Left lung (tissue), 4 donors: ENCODE measurements at regions not wholly inside any gene's neighbourhood (a gene's known extent, or its start where the extent isn't known, plus 50 kb on each side); places are given as distances from the start of the nearest gene placed in this dataset.

ENCODE experiments used
- ATAC-seq: fragments of 200-7000 bp; cut with Tn5 transposase; one replicate; pipeline ENCODE4 v1.9.1; 2020; ENCODE audit warnings: moderate library complexity
- DNase-seq, 4 donors: peaks; one replicate each; pipeline ENCODE4 v3.0.0-alpha.2; 2013 to 2020
- H3K27ac ChIP-seq, 2 donors: fragments of 200-600 bp; sonication (generic) in 1 of 2; one replicate each; pipeline versions ENCODE4 v1.5.0 to v1.8.0; 2020 to 2021
- H3K27me3 ChIP-seq, 2 donors: fragments of 200-600 bp; sonication (generic) in 1 of 2; one replicate each; pipeline versions ENCODE4 v1.5.0 to v1.8.0; 2020 to 2021
- H3K36me3 ChIP-seq, 2 donors: fragments of 200-600 bp; sonication (generic) in 1 of 2; one replicate each; pipeline versions ENCODE4 v1.5.0 to v1.8.0; 2020 to 2021
- H3K4me1 ChIP-seq, 2 donors: fragments of 200-600 bp; one replicate each; pipeline ENCODE4 v1.8.0; 2021
- H3K4me3 ChIP-seq, 2 donors: fragments of 200-600 bp; sonication (generic) in 1 of 2; one replicate each; pipeline versions ENCODE4 v1.5.0 to v1.8.0; 2020 to 2021; ENCODE audit warnings: mild to moderate bottlenecking in 1 of 2
- H3K9me3 ChIP-seq, 2 donors: fragments of 200-600 bp; sonication (generic) in 1 of 2; one replicate each; pipeline versions ENCODE4 v1.5.0 to v1.8.0; 2020 to 2021
- intact Hi-C, 2 donors: fragments of 100-400 bp; cut with DNase I; formaldehyde crosslinking; loops; one replicate each; pipeline versions ENCODE4 v1.11.2 to v1.14.2; 2022
- TF ChIP-seq, protein P1 (sequence below), 2 donors: fragments of 200-600 bp; sonication (generic) in 1 of 2; IDR thresholded peaks; one replicate each; pipeline versions ENCODE4 v1.5.0 to v1.8.0; 2021; ENCODE audit warnings: antibody characterized with exemption in 2 of 2
- donor health status: DM: no; HTN: yes; CAD: no.
- donor health status: DM: no; HTN: no; CAD: no.

DNA sequence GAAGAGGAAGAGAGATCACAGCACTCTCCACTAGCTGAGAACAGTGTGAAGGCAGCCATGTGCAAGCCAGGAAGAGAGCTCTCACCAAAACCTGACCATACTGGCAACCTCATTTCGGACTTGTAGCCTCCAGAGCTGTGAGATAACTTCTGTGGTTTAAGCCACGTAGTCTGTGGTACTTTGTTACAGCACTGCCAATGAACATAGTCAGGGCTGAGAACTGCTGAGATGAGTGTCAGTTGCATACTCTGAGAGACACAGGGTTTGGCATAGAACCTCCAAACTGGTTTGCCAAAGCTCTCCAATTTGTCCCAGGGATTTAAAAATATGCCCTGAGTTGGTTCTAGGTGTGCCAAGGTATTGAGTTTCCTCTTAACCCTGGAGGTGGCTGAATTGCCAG lies 218.6 kb downstream of the ATP23 start:
- Histone ChIP-seq H3K27me3 (no peaks in the 10 kb centered on the region), H3K27ac (no peak overlapping the region), H3K36me3 (no peaks in the 10 kb centered on the region), H3K4me1 (no peaks in the 10 kb centered on the region), H3K9me3 (no peaks in the 10 kb centered on the region), H3K4me3 (no peak overlapping the region)
- ATAC-seq (no peak), DNase-seq (no peak)
- TF ChIP-seq, protein P1, sequence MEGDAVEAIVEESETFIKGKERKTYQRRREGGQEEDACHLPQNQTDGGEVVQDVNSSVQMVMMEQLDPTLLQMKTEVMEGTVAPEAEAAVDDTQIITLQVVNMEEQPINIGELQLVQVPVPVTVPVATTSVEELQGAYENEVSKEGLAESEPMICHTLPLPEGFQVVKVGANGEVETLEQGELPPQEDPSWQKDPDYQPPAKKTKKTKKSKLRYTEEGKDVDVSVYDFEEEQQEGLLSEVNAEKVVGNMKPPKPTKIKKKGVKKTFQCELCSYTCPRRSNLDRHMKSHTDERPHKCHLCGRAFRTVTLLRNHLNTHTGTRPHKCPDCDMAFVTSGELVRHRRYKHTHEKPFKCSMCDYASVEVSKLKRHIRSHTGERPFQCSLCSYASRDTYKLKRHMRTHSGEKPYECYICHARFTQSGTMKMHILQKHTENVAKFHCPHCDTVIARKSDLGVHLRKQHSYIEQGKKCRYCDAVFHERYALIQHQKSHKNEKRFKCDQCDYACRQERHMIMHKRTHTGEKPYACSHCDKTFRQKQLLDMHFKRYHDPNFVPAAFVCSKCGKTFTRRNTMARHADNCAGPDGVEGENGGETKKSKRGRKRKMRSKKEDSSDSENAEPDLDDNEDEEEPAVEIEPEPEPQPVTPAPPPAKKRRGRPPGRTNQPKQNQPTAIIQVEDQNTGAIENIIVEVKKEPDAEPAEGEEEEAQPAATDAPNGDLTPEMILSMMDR (IDR thresholded peaks at IDR 0.05): no peak
- intact Hi-C loops: no loop called here

DNA sequence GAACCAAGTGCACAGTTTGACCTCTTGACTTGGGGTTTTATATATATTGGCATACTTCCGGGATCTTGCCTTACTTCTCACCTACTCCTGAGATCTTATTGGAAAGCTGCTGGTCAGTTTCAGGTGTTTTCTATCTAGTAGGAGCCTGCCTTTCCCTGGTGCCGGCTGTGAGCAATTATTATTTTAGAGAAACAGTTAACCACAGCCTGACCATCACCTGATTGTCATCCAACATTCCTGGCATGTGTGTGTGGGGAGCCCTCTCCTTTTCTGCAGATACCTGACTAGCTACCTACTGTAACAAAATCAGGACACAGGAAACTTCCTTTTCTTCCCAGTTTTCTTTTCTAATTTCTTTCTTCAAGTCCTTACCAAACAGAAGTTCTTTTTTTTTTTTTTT lies 220.4 kb downstream of the ATP23 start:
- Histone ChIP-seq H3K4me3 (no peak overlapping the region), H3K36me3 (no peaks in the 10 kb centered on the region), H3K9me3 (no peaks in the 10 kb centered on the region), H3K4me1 (no peaks in the 10 kb centered on the region), H3K27ac (no peak overlapping the region), H3K27me3 (no peaks in the 10 kb centered on the region)
- DNase-seq (no peak), ATAC-seq (no peak)
- TF ChIP-seq, protein P1 (IDR thresholded peaks at IDR 0.05): no peak
- intact Hi-C loops: no loop called here

DNA sequence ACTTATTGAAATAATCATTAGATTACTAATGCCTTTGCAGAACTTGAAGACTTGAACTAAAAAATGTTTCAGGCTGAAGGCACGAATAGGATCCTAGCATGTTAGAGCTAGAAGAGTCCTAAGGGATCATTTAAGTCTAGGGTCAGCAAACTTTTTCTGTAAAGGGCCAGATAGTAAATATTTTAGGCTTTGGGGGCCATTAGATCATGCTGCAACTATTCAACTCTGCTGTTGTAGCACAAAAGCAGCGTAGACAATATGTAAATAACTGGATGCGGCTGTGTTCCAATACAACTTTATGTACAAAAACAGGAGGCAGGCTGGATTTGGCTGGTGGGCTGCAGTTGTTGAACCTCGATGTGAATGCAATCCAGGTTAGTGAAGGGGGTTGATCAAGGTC lies 221.7 kb downstream of the ATP23 start:
- Histone ChIP-seq H3K9me3 (no peaks in the 10 kb centered on the region), H3K27ac (no peak overlapping the region), H3K4me3 (no peak overlapping the region), H3K4me1 (no peaks in the 10 kb centered on the region), H3K27me3 (no peaks in the 10 kb centered on the region), H3K36me3 (no peaks in the 10 kb centered on the region)
- TF ChIP-seq, protein P1 (IDR thresholded peaks at IDR 0.05): no peak
- intact Hi-C loops: no loop called here
- ATAC-seq (no peak), DNase-seq (no peak)

DNA sequence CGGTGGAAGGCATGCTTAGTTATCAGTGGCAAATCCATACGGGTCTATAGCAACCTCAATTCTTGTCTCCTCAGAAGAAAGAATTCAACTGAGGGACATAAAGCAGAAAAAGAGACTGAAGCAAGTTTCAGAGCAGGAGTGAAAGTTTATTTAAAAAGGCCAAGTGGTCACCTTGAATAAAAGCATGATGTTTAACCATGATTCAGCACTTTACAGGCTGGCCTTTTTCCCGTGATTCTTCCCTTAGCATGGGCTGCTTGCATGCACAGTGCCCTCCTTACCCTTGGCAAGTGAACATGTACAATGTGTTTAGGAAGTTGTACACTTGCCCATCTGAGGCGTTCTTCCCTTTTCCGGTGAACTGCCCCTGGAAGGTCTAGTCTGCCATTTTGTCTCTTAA lies 225.3 kb downstream of the ATP23 start:
- no peaks in the 10 kb centered on the region for H3K9me3 ChIP-seq
- TF ChIP-seq, protein P1 (IDR thresholded peaks at IDR 0.05): no peak
- intact Hi-C loops: no loop called here
- no peaks in the 10 kb centered on the region for H3K36me3 ChIP-seq
- DNase-seq (no peak), ATAC-seq (no peak)
- H3K27me3 ChIP-seq: no peaks in the 10 kb centered on the region
- H3K4me3 ChIP-seq: no peak overlapping the region
- no peaks in the 10 kb centered on the region for H3K4me1 ChIP-seq
- H3K27ac ChIP-seq: no peak overlapping the region

DNA sequence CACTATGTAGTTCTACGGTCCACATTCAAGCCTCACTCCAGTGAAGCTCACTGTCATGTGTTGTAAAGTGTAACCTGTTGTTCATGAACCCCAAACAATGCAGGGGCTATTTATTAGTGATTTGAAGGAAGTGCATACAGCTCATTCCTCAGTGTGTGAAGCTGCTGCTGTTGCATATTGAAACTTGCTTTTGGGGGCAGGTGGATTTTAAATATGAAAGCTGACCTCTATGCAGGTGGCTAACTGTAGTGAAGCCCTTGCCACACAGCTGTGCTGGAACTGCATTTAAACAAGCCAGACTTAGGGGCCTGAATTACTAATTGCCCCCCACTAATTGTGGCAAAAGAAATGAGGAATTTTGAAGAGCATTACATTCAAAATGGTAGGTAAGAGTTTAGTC lies 226.3 kb downstream of the ATP23 start:
- no peaks in the 10 kb centered on the region for H3K27me3 ChIP-seq
- H3K9me3 ChIP-seq: no peaks in the 10 kb centered on the region
- no peak overlapping the region for H3K4me3 ChIP-seq
- H3K4me1 ChIP-seq: no peaks in the 10 kb centered on the region
- TF ChIP-seq, protein P1 (IDR thresholded peaks at IDR 0.05): no peak
- H3K36me3 ChIP-seq: no peaks in the 10 kb centered on the region
- DNase-seq (no peak), ATAC-seq (no peak)
- intact Hi-C loops: no loop called here
- no peak overlapping the region for H3K27ac ChIP-seq
